Fibroblast of villous mesenchyme (primary cell): ENCODE measurements at regions not wholly inside any gene's neighbourhood (a gene's known extent, or its start where the extent isn't known, plus 50 kb on each side); places are given as distances from the start of the nearest gene placed in this dataset.

Experiments
- DNase-seq: peaks from one replicate; pipeline ENCODE4 v3.0.0-alpha.2; 2010; ENCODE audit warnings: low read depth
- H3K4me3 ChIP-seq: 2 replicates; pipeline ENCODE4 v1.5.1; 2011; ENCODE audit warnings: low read depth, mild to moderate bottlenecking, low read length
- TF ChIP-seq, protein P1 (sequence below): IDR thresholded peaks from 2 replicates; pipeline ENCODE4 v1.5.1; 2012; ENCODE audit warnings: low read depth, mild to moderate bottlenecking, low read length; ENCODE audit not compliant: insufficient read depth

DNA sequence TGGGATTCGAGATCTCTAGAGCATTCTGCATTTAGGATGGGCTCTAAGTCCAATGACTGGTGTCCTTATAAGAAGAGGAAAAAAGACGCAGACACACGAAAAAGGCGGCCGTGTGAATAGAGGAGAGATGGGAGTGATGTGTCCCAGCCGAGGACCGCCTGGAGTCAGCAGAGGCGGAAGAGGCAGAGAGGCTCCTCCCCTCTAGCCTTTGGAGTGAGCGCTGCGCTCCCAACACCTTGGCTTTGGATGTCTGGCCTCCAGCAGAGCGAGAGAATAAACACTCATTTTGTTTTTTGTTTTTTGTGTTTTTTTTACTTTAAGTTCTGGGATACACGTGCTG, 83.0 kb upstream of the RTL6 start:
- TF ChIP-seq, protein P1, sequence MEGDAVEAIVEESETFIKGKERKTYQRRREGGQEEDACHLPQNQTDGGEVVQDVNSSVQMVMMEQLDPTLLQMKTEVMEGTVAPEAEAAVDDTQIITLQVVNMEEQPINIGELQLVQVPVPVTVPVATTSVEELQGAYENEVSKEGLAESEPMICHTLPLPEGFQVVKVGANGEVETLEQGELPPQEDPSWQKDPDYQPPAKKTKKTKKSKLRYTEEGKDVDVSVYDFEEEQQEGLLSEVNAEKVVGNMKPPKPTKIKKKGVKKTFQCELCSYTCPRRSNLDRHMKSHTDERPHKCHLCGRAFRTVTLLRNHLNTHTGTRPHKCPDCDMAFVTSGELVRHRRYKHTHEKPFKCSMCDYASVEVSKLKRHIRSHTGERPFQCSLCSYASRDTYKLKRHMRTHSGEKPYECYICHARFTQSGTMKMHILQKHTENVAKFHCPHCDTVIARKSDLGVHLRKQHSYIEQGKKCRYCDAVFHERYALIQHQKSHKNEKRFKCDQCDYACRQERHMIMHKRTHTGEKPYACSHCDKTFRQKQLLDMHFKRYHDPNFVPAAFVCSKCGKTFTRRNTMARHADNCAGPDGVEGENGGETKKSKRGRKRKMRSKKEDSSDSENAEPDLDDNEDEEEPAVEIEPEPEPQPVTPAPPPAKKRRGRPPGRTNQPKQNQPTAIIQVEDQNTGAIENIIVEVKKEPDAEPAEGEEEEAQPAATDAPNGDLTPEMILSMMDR, result no peak
- DNase-seq, result no peak
- H3K4me3 ChIP-seq, result no peak overlapping the region

DNA sequence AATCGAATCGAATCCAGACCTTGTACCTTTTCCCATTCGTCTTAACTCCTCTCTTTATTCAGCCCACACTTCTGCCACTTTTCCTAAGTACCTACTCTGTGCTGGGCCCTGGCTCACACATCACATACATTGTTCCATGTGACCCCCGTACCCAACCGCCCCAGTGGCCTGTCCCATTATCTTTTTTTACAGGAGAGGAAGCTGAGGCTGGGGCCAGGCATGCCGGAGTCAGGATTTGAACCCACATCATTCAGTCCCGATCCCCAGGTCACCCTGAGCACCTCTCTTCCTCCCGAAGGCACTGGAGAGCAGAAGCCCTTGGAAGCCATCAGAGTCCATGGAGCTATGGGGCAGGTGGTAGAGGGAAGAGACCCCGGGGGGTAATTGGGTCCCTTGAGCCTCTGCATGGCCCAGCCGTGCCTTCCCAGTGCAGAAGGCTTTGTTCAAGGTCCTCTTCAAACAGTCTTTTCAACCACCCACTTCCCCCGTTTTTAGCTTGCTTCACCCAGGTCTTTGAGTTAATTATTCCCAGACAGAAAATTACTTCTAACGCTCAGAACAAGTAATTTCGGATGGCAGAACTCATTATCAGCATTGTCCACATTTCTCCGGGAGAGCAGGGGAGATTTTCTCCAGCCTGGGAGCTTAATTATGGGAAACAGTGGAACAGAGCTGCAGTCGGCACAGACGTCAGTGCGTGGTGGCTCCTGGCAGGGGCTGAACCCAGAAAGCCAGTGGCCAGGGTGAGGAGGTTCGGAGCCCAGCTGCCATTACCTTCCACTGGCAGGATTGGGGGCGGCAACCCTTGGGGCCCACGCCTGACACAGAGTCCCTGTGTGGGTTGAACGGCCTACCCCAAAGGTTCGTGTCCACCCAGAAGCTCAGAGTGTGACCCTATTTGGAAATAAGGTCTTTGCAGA, 82.4 kb upstream of the RTL6 start:
- TF ChIP-seq, protein P1, result no peak
- no peak for DNase-seq
- H3K4me3 ChIP-seq, result no peak overlapping the region

DNA sequence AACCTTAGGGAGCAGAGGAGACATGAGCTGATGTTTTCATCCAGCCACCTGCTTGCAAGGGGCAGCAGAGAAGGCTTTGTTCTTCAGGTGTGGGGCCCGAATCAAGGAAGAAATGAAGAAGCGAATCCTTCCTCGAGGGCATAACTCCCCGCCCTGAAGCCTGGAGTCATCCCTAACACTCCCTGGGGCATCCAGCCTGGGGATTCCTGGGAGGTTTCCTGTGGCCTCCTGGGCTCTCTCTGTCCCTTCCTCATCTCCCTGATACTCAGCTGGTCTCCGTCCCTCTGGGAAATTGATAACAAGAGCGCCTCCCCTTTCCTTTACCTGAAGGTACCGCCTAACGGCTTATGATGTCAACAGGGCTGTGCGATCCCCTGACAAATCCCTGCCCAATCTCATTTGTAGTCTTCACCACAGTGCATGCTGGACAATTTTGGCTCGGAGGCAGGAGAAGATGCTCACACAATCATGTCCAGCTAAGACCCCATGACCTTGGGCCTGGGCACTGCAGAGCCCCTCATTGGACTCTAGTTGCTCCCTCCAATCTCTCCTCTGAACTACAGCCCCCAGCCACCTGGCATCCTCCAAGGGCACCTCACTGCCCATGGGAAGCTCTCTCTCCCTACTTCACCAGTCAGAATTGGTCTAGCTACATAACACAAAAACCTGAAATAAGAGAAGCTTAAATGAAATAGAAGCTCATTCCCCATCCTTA, 80.6 kb upstream of the RTL6 start:
- no peak for DNase-seq
- TF ChIP-seq, protein P1, result no peak
- no peak overlapping the region for H3K4me3 ChIP-seq

DNA sequence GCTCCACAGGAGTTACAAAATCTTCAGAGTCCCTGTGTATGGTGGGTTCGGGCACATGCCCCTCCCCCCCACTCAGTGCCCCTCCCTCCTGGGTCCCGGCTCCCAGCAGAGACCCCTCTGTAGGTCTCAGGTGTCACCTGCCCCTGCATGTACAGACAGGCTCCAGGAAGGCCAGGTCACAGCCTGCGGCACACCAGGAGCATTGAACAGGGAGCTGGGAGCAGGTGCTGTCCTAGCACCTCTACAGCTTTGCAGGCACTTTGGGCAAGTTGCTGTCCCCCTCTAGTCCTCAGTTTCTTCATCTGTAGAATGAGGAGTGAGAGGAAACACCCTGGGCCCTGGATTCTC, 80.1 kb upstream of the RTL6 start:
- TF ChIP-seq, protein P1, result no peak
- DNase-seq, result no peak
- no peak overlapping the region for H3K4me3 ChIP-seq

DNA sequence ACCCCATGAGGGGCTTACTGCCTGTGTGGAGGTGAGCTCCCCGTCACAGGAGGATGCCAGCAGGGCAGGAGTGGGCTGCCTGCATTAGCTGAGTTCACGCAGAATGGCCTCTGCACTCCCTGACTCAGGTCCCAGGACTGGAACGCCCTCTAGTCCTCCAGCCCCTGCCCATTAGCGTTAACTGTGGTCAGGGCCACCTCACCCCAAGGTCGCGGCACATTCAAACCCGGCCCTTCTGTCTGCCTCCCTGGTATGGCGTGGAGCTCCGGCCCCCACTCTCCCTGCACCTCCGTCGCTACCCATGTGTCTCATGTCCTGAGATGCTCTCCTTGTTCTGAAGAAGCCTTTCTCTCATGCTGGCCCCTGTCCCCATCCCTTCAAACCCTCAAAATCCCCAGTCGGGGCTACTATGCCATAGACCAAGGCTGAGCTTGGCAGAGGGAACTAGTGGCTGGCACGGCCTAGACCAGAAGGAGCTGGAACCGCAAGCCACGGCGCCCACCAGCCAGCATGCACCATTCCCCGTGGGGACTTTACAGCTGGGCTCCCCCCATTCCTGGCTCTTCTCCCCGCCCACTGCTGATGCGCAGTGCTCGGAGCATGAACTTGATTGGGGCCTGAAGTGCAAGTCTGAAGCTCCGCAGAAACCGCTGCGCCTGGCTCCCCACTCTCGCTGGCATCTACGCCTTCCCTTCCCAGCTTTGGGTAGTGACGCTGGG, 79.5 kb upstream of the RTL6 start:
- TF ChIP-seq, protein P1, result no peak
- no peak overlapping the region for H3K4me3 ChIP-seq
- DNase-seq, result no peak

DNA sequence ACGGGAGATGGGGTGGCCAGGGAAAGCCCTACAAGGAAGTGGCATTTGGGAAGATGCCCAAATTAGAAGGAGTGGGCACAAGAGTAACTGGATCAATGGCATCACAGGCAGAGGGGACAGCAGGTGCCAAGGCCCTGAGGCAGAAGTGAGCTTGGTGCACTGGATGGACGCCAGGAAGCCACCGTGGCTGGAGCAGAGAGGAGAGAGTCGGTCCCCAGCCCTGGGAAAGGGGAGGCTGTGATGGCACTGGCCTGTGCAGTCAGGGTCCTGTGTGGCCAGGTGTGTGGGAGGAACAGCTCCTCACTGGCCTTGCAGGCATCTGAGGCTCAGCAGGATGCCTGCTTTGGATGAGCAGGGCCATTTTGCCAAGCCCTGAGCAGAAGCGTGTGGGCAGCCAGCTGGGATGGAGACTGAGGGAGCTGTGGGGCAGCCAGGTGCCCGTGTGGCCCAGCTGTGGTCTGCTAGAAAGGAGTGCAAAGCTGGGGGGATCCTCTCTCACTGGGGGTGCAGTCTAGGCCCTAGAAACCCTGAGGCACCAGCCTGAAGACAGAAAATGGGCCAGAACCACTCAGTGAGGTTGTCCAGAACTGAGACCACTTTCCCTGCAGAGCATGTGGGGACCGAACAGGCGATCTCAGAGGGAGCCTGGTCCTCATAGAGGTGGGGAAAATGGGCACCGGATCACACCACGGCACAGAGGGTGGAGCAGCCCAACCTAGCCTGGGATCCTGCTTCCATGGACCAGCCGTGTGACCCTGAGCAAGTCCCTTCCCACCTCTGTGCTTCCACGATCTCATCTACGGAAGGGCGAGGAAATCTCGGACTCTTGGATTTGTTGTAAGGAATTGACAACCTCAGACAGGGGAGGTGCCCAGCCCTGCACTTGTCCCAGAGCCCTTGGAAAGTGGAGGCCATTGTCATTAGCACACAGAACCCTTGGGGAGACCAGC, 78.6 kb upstream of the RTL6 start:
- no peak overlapping the region for H3K4me3 ChIP-seq
- TF ChIP-seq, protein P1, result no peak
- DNase-seq, result no peak
